ENCODE measurements at regions not wholly inside any gene's neighbourhood (a gene's known extent, or its start where the extent isn't known, plus 50 kb on each side); places are given as distances from the start of the nearest gene placed in this dataset.

GRCh38 chr14:22155571-22155970 is 433.5 kb downstream of the DAD1 start:
- TF ChIP-seq GATA2 (IDR thresholded peaks at IDR 0.05; ENCODE audit: low read depth, low read length) (no peak), GATA3 (IDR thresholded peaks at IDR 0.05; ENCODE audit: low read depth, low read length) (no peak)
